HCT116 (cell line): ENCODE measurements at regions not wholly inside any gene's neighbourhood (a gene's known extent, or its start where the extent isn't known, plus 50 kb on each side); places are given as distances from the start of the nearest gene placed in this dataset.

Experiments
- CBX3 ChIP-seq: IDR thresholded peaks from 2 replicates; pipeline ENCODE4 v1.6.1; 2012; ENCODE audit warnings: low read depth
- EZH2 ChIP-seq: fragments of 200-600 bp; sonication (generic); IDR thresholded peaks from 2 replicates; pipeline ENCODE4 v1.6.1; 2017; ENCODE audit warnings: antibody characterized with exemption, mixed run types
- POLR2A ChIP-seq: IDR thresholded peaks from 2 replicates; pipeline ENCODE4 v1.7.0; 2011; ENCODE audit warnings: borderline replicate concordance; ENCODE audit not compliant: insufficient read depth, insufficient read length; ENCODE audit errors: extremely low read depth
- ZNF274 ChIP-seq: fragments of 200-500 bp; sonication (Bioruptor generic); IDR thresholded peaks from 2 replicates; pipeline ENCODE4 v1.6.1; 2014; ENCODE audit warnings: mild to moderate bottlenecking, low read depth, low read length, inconsistent platforms
- TF ChIP-seq, protein P1 (sequence below), 3 experiments: fragments of 200-600 bp in 1 of 3; sonication (generic) in 1 of 3; IDR thresholded peaks in 2 of 3; conservative IDR thresholded peaks in 1 of 3; 2 replicates each; pipeline ENCODE4 v1.5.1; 2012 to 2017; ENCODE audit warnings: low read depth in 2 of 3, low read length in 2 of 3, antibody characterized with exemption in 1 of 3, borderline replicate concordance in 1 of 3, control low read depth in 1 of 3, mild to moderate bottlenecking in 1 of 3, mixed read lengths in 1 of 3, mixed run types in 1 of 3, moderate library complexity in 1 of 3; ENCODE audit not compliant: insufficient read depth in 1 of 3
- TF ChIP-seq, protein P2 (sequence below): IDR thresholded peaks from 2 replicates; pipeline ENCODE4 v1.6.1; 2012; ENCODE audit warnings: low read depth

DNA sequence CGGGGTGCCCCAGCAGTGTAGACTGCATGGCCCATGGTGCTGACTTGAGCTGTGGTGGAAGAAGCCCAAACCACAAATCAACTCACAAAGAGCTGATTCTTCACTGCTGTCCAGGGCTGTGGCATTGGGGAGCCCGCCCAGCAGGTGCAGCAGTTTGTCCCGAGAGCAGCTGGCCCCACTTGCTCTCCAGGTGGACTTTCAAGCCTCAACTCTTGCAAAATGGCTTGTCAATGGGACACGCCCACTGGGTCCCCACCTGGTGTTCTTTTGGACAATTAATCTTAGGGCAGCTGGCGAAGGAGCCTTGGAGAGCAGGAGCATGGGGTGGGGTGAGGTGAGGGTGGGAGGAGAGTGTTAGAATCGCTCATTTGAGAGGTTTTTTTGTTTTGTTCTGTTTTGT lies 117.9 kb downstream of the MYCN start:
- TF ChIP-seq, protein P1, sequence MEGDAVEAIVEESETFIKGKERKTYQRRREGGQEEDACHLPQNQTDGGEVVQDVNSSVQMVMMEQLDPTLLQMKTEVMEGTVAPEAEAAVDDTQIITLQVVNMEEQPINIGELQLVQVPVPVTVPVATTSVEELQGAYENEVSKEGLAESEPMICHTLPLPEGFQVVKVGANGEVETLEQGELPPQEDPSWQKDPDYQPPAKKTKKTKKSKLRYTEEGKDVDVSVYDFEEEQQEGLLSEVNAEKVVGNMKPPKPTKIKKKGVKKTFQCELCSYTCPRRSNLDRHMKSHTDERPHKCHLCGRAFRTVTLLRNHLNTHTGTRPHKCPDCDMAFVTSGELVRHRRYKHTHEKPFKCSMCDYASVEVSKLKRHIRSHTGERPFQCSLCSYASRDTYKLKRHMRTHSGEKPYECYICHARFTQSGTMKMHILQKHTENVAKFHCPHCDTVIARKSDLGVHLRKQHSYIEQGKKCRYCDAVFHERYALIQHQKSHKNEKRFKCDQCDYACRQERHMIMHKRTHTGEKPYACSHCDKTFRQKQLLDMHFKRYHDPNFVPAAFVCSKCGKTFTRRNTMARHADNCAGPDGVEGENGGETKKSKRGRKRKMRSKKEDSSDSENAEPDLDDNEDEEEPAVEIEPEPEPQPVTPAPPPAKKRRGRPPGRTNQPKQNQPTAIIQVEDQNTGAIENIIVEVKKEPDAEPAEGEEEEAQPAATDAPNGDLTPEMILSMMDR (IDR thresholded peaks at IDR 0.05 in 2 of 3, conservative IDR thresholded peaks at IDR 0.05 in 1 of 3; ENCODE audit: borderline replicate concordance in 1 of 3, insufficient read depth in 1 of 3, low read depth in 2 of 3, low read length in 2 of 3), result no peak
- no peak for TF ChIP-seq EZH2
- TF ChIP-seq ZNF274, result no peak
- TF ChIP-seq POLR2A, result no peak
- TF ChIP-seq, protein P2, sequence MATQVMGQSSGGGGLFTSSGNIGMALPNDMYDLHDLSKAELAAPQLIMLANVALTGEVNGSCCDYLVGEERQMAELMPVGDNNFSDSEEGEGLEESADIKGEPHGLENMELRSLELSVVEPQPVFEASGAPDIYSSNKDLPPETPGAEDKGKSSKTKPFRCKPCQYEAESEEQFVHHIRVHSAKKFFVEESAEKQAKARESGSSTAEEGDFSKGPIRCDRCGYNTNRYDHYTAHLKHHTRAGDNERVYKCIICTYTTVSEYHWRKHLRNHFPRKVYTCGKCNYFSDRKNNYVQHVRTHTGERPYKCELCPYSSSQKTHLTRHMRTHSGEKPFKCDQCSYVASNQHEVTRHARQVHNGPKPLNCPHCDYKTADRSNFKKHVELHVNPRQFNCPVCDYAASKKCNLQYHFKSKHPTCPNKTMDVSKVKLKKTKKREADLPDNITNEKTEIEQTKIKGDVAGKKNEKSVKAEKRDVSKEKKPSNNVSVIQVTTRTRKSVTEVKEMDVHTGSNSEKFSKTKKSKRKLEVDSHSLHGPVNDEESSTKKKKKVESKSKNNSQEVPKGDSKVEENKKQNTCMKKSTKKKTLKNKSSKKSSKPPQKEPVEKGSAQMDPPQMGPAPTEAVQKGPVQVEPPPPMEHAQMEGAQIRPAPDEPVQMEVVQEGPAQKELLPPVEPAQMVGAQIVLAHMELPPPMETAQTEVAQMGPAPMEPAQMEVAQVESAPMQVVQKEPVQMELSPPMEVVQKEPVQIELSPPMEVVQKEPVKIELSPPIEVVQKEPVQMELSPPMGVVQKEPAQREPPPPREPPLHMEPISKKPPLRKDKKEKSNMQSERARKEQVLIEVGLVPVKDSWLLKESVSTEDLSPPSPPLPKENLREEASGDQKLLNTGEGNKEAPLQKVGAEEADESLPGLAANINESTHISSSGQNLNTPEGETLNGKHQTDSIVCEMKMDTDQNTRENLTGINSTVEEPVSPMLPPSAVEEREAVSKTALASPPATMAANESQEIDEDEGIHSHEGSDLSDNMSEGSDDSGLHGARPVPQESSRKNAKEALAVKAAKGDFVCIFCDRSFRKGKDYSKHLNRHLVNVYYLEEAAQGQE, result no peak
- no peak for TF ChIP-seq CBX3
